ENCODE measurements at regions not wholly inside any gene's neighbourhood (a gene's known extent, or its start where the extent isn't known, plus 50 kb on each side); places are given as distances from the start of the nearest gene placed in this dataset.

GRCh38 chr7:144908943-144909556 lies 73.2 kb upstream of the TPK1 start:
- WGBS, 2 experiments (ENCODE audit: extremely low coverage in 2 of 2, insufficient read length in 1 of 2) = 40% methylated on average over 2 of the region's 4 CpGs; no CpG with 5 or more reads in 1 of the 2 experiments
- Histone ChIP-seq H2BK5ac (ENCODE audit: low read depth, low read length, poor library complexity, severe bottlenecking) (no peak overlapping the region), H3K9me3 (ENCODE audit: control insufficient read depth, insufficient read depth, low read length) (peaks cover 8% of the 10 kb centered on the region), H3K56ac (ENCODE audit: extremely low read depth, insufficient read depth, low read length) (no peak overlapping the region), H3K18ac (ENCODE audit: low read depth, low read length) (no peak overlapping the region), H3K27ac (ENCODE audit: insufficient read depth, low read length) (no peak overlapping the region), H3K14ac (replicated peaks; ENCODE audit: low read depth, low read length) (no peak overlapping the region), H3K79me1 (ENCODE audit: low read depth in 1 of 2, low read length in 2 of 2) (no peaks in the 10 kb centered on the region), H4K8ac (ENCODE audit: low read depth in 2 of 2, low read length in 2 of 2) (no peak overlapping the region), H3K9ac (ENCODE audit: low read depth, low read length) (no peak overlapping the region), H2BK15ac (ENCODE audit: low read depth, low read length) (no peak overlapping the region), H3K36me3 (ENCODE audit: control insufficient read depth, insufficient read depth, low read length) (no peaks in the 10 kb centered on the region), H3K9me1 (ENCODE audit: insufficient read depth, low read length) (no peaks in the 10 kb centered on the region), H3K4me2 (ENCODE audit: low read depth, low read length) (no peak overlapping the region), H3K4me3 (ENCODE audit: insufficient read depth, low read depth, low read length) (no peak overlapping the region), H2AFZ (replicated peaks; ENCODE audit: low read length, poor library complexity) (no peak overlapping the region), H3K23ac (ENCODE audit: low read depth, low read length) (no peak overlapping the region), H3K4ac (ENCODE audit: low read depth, low read length) (no peak overlapping the region), H4K5ac (ENCODE audit: low read depth, low read length) (no peak overlapping the region), H2AK9ac (replicated peaks; ENCODE audit: low read depth, low read length, poor library complexity) (no peak overlapping the region), H4K91ac (ENCODE audit: insufficient read depth, low read depth, low read length) (no peak overlapping the region), H4K20me1 (ENCODE audit: insufficient read depth, low read length) (no peaks in the 10 kb centered on the region), H2AK5ac (ENCODE audit: low read depth, low read length) (no peak overlapping the region), H2BK20ac (ENCODE audit: low read depth, low read length) (no peak overlapping the region), H2BK120ac (ENCODE audit: low read depth, low read length) (no peak overlapping the region), H3K4me1 (ENCODE audit: control insufficient read depth, insufficient read depth, low read length) (no peaks in the 10 kb centered on the region), H3K27me3 (ENCODE audit: control insufficient read depth, insufficient read depth, low read length) (no peaks in the 10 kb centered on the region)
- TF ChIP-seq RAD21 (IDR thresholded peaks at IDR 0.05; ENCODE audit: low read length) (no peak), NFE2L2 (IDR thresholded peaks at IDR 0.05; ENCODE audit: low read depth, low read length) (no peak)
- CTCF ChIA-PET = no interaction called here
- intact Hi-C loops (cut with micrococcal nuclease) (loop anchor here (1.0 kb wide), 1 partner anchor 23 kb away; no protein-coding TSS in a partner anchor), in situ Hi-C loops (cut with MboI; ENCODE audit: low sequenced_read_pairs) (no loop called here), dilution Hi-C loops (cut with HindIII; ENCODE audit: low sequenced_read_pairs, unreplicated experiment) (no loop called here)
- no TSS peak for BruUV-seq (replicated peaks)
- DNase-seq = no peak
- ATAC-seq (ENCODE audit: low read depth) = no peak
- POLR2A ChIA-PET (ENCODE audit: unreplicated experiment) = no interaction called here

Measured in IMR-90 (cell line).